Astrocyte (in vitro differentiated cells and primary cell): ENCODE measurements at regions not wholly inside any gene's neighbourhood (a gene's known extent, or its start where the extent isn't known, plus 50 kb on each side); places are given as distances from the start of the nearest gene placed in this dataset.

ENCODE experiments used
- DNase-seq: peaks from one replicate; pipeline ENCODE4 v3.0.0-alpha.2; 2010; ENCODE audit warnings: low read depth
- FAIRE-seq: peaks from 2 replicates; lab custom pipeline; 2011; peaks lifted over from hg19 to GRCh38; lab: Jason Lieb, UNC
- H2AFZ ChIP-seq: 2 replicates; pipeline ENCODE4 v1.6.0; 2012; ENCODE audit warnings: low read depth, low read length, inconsistent platforms
- H3K27ac ChIP-seq: 2 replicates; pipeline ENCODE4 v1.5.1; 2011; ENCODE audit warnings: low read depth, low read length, inconsistent platforms
- H3K27me3 ChIP-seq: 2 replicates; pipeline ENCODE4 v1.6.0; 2011; ENCODE audit warnings: low read length, inconsistent platforms; ENCODE audit not compliant: insufficient read depth
- H3K36me3 ChIP-seq: 2 replicates; pipeline ENCODE4 v1.5.1; 2011; ENCODE audit warnings: low read length, inconsistent platforms; ENCODE audit not compliant: insufficient read depth
- H3K4me1 ChIP-seq: 2 replicates; pipeline ENCODE4 v1.5.1; 2011; ENCODE audit warnings: low read length, inconsistent platforms; ENCODE audit not compliant: insufficient read depth
- H3K4me2 ChIP-seq: 2 replicates; pipeline ENCODE4 v1.6.0; 2012; ENCODE audit warnings: low read length, inconsistent platforms
- H3K4me3 ChIP-seq: 2 replicates; pipeline ENCODE4 v1.5.1; 2011; ENCODE audit warnings: low read depth, mild to moderate bottlenecking, low read length, inconsistent platforms; ENCODE audit not compliant: insufficient read depth
- H3K79me2 ChIP-seq: 2 replicates; pipeline ENCODE4 v1.6.0; 2012; ENCODE audit warnings: mild to moderate bottlenecking, low read length, inconsistent platforms; ENCODE audit not compliant: insufficient read depth
- H3K9ac ChIP-seq: 2 replicates; pipeline ENCODE4 v1.6.0; 2012; ENCODE audit warnings: mild to moderate bottlenecking, low read length, inconsistent platforms
- H3K9me3 ChIP-seq: 2 replicates; pipeline ENCODE4 v1.5.1; 2012; ENCODE audit warnings: low read depth, mild to moderate bottlenecking, low read length, inconsistent platforms; ENCODE audit not compliant: insufficient read depth
- H4K20me1 ChIP-seq: 2 replicates; pipeline ENCODE4 v1.6.0; 2012; ENCODE audit warnings: low read length, inconsistent platforms; ENCODE audit not compliant: insufficient read depth
- H3K27ac Mint-ChIP-seq: one replicate; pipeline ENCODE4 v1.8.0; 2021; ENCODE audit warnings: mild to moderate bottlenecking, mixed read lengths; ENCODE audit not compliant: unreplicated experiment
- H3K27me3 Mint-ChIP-seq: one replicate; pipeline ENCODE4 v1.8.0; 2021; ENCODE audit warnings: low read depth, mixed read lengths; ENCODE audit not compliant: unreplicated experiment
- H3K36me3 Mint-ChIP-seq: one replicate; pipeline ENCODE4 v1.8.0; 2021; ENCODE audit warnings: low read depth, mixed read lengths; ENCODE audit not compliant: unreplicated experiment
- H3K4me1 Mint-ChIP-seq: one replicate; pipeline ENCODE4 v1.8.0; 2021; ENCODE audit warnings: low read depth, mixed read lengths; ENCODE audit not compliant: unreplicated experiment
- H3K4me3 Mint-ChIP-seq: one replicate; pipeline ENCODE4 v1.8.0; 2021; ENCODE audit warnings: mild to moderate bottlenecking, moderate library complexity, mixed read lengths; ENCODE audit not compliant: unreplicated experiment
- H3K9me3 Mint-ChIP-seq: one replicate; pipeline ENCODE4 v1.8.0; 2021; ENCODE audit warnings: mild to moderate bottlenecking, mixed read lengths; ENCODE audit not compliant: unreplicated experiment
- EZH2 ChIP-seq: IDR thresholded peaks from 2 replicates; pipeline ENCODE4 v1.6.1; 2012; ENCODE audit warnings: mild to moderate bottlenecking, low read length, inconsistent platforms; ENCODE audit not compliant: insufficient read depth
- TF ChIP-seq, protein P1 (sequence below): IDR thresholded peaks from 2 replicates; pipeline ENCODE4 v1.5.1; 2011; ENCODE audit warnings: low read depth, mild to moderate bottlenecking, inconsistent platforms, low read length, moderate library complexity; ENCODE audit not compliant: insufficient read depth

DNA sequence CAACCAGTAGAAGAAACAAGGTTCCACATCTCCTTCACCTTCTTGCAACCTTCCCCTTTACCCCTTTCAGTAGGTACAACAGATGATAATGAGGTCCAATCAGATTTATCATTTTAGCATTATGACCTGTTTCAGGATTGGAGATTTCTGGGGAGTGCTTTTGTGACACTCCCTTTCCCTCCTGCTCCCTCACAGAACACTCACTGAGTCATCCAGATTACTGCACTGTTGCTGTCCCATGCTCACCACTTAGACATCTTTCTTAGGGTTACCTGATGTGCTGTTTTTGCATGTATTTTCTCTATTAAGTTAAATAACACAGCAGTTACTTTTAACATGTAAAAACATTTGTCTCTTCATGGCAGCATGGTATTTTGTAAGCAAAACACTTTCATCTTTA lies 118.5 kb downstream of the MFSD1 start:
- Histone ChIP-seq H2AFZ (no peak overlapping the region), H3K9me3 (no peaks in the 10 kb centered on the region), H3K4me3 (no peak overlapping the region), H3K27ac (no peak overlapping the region), H4K20me1 (no peaks in the 10 kb centered on the region), H3K4me2 (no peak overlapping the region), H3K9ac (no peak overlapping the region), H3K4me1 (peaks cover 6% of the 10 kb centered on the region), H3K79me2 (no peaks in the 10 kb centered on the region), H3K36me3 (no peaks in the 10 kb centered on the region), H3K27me3 (no peaks in the 10 kb centered on the region)
- no peak for FAIRE-seq
- Mint-ChIP-seq H3K27me3 (peaks cover 7% of the 10 kb centered on the region), H3K4me3 (no peak overlapping the region), H3K27ac (no peak overlapping the region), H3K9me3 (no peaks in the 10 kb centered on the region), H3K4me1 (peaks cover 9% of the 10 kb centered on the region), H3K36me3 (no peaks in the 10 kb centered on the region)
- TF ChIP-seq, protein P1, sequence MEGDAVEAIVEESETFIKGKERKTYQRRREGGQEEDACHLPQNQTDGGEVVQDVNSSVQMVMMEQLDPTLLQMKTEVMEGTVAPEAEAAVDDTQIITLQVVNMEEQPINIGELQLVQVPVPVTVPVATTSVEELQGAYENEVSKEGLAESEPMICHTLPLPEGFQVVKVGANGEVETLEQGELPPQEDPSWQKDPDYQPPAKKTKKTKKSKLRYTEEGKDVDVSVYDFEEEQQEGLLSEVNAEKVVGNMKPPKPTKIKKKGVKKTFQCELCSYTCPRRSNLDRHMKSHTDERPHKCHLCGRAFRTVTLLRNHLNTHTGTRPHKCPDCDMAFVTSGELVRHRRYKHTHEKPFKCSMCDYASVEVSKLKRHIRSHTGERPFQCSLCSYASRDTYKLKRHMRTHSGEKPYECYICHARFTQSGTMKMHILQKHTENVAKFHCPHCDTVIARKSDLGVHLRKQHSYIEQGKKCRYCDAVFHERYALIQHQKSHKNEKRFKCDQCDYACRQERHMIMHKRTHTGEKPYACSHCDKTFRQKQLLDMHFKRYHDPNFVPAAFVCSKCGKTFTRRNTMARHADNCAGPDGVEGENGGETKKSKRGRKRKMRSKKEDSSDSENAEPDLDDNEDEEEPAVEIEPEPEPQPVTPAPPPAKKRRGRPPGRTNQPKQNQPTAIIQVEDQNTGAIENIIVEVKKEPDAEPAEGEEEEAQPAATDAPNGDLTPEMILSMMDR: no peak
- TF ChIP-seq EZH2: no peak
- no peak for DNase-seq

DNA sequence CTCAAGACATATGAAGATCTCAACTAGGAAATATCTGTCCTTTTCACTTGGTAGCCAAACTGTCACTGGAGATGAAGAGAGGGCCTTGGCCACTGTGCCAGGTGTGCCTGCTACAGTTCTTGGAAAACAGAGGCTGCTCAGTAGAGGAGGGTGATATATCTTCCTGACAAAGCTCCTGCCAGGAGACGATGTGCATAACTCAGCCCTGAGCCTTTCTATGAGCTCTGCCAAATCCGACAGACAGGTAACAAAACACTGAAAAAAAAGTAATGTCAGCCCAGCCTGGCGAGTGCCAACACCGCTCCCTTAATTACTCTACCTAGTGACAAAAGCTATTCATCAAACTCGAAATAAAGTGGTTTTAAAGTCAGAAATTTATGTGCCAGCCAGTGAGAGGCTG lies 123.2 kb downstream of the MFSD1 start:
- H3K36me3 Mint-ChIP-seq: no peaks in the 10 kb centered on the region
- no peaks in the 10 kb centered on the region for H3K27me3 ChIP-seq
- no peak overlapping the region for H3K9ac ChIP-seq
- FAIRE-seq: no peak
- no peaks in the 10 kb centered on the region for H3K36me3 ChIP-seq
- H3K27me3 Mint-ChIP-seq: no peaks in the 10 kb centered on the region
- H3K4me1 Mint-ChIP-seq: no peaks in the 10 kb centered on the region
- H3K79me2 ChIP-seq: no peaks in the 10 kb centered on the region
- no peaks in the 10 kb centered on the region for H3K4me1 ChIP-seq
- H3K4me3 Mint-ChIP-seq: no peak overlapping the region
- H3K4me3 ChIP-seq: no peak overlapping the region
- DNase-seq: no peak
- TF ChIP-seq, protein P1: no peak
- TF ChIP-seq EZH2: no peak
- no peaks in the 10 kb centered on the region for H3K9me3 ChIP-seq
- H4K20me1 ChIP-seq: no peaks in the 10 kb centered on the region
- H3K9me3 Mint-ChIP-seq: no peaks in the 10 kb centered on the region
- no peak overlapping the region for H3K27ac ChIP-seq
- H2AFZ ChIP-seq: no peak overlapping the region
- H3K27ac Mint-ChIP-seq: no peak overlapping the region
- H3K4me2 ChIP-seq: no peak overlapping the region

DNA sequence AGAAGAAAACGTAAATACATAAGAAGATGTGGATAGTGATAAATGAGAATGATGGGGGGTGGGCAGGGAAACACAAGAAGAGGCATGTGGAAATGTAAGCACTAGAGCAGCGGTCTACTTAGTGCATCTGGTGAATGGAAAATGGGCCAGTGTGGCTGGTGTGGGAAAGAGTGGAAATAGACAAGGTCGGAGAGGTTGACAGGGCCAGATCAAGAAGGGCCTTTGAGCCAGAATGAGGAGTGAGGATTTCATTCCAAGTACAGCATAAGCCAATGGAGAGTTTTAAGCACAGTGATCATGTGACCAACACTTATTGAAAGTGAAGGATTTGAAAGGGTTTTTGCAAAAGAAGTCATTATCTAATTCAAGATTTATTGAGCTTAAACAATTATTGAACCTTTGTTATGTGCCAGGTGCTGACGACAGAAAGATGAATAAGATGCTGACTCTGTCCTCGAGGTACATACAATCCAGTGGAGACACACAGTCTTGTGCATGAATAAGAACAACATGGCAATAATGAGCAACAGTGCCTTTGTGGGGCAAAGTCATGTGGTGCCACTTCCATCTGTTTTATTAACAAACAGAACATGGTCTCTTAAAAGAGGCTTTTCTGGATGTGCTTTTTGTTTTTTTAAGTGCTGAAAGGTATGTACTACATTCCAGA lies 124.1 kb downstream of the MFSD1 start:
- Mint-ChIP-seq H3K27ac (no peak overlapping the region), H3K27me3 (no peaks in the 10 kb centered on the region), H3K4me1 (no peaks in the 10 kb centered on the region), H3K9me3 (no peaks in the 10 kb centered on the region), H3K36me3 (no peaks in the 10 kb centered on the region), H3K4me3 (no peak overlapping the region)
- Histone ChIP-seq H3K27me3 (no peaks in the 10 kb centered on the region), H3K79me2 (no peaks in the 10 kb centered on the region), H3K4me1 (no peaks in the 10 kb centered on the region), H3K9ac (no peak overlapping the region), H3K36me3 (no peaks in the 10 kb centered on the region), H2AFZ (no peak overlapping the region), H3K9me3 (no peaks in the 10 kb centered on the region), H3K27ac (no peak overlapping the region), H4K20me1 (no peaks in the 10 kb centered on the region), H3K4me2 (no peak overlapping the region), H3K4me3 (no peak overlapping the region)
- DNase-seq: no peak
- no peak for TF ChIP-seq EZH2
- TF ChIP-seq, protein P1: no peak
- FAIRE-seq: no peak
